ENCODE measurements at regions not wholly inside any gene's neighbourhood (a gene's known extent, or its start where the extent isn't known, plus 50 kb on each side); places are given as distances from the start of the nearest gene placed in this dataset.

DNA sequence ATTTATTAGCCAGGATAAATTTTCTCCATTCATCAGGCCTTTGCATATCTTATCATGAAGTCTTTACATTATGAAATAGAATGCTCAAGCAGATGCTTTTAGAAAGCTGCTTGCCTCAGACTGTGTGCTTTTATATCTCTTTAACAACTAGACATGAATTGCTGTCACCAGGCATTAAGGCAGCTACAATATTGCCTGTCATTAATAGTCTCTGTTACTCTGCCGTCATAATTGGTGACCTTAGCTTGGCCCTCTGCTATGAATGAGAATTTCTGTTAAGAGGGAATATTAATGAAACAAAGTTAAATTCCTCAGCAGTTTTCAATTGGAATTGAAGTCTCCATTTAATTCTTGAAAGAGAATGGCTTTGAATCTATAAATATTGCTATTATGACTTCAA, 266.8 kb upstream of the MIS18BP1 start:
- Mint-ChIP-seq H3K4me3 (no peak overlapping the region), H3K9me3 (no peaks in the 10 kb centered on the region), H3K27me3 (no peaks in the 10 kb centered on the region), H3K4me1 (no peaks in the 10 kb centered on the region), H3K27ac (no peak overlapping the region), H3K36me3 (ENCODE audit: low read depth) (no peaks in the 10 kb centered on the region)
- ChIA-PET CTCF (no interaction called here), POLR2A (no interaction called here)
- DNase-seq, result no peak

DNA sequence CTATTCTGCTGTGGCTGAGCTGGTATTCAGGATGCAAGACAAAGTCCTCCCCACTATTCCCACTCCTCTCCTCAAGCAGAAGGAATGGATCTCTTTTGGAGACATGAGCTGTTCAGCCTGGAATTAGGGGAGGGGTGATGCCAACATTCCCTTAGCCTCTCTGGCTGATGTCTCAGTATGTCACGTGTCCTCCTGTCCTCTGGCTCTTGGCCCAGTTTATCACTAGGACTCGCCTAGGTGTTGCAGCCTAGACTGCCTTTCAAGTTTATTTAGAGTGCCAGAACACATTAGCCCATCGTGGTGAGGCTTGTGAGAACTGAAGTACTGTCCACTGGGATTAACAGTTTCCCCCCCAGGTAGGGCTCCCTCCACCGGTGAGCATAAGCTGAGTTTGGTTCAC, 239.9 kb upstream of the MIS18BP1 start:
- no peaks in the 10 kb centered on the region for H3K27me3 Mint-ChIP-seq
- no peaks in the 10 kb centered on the region for H3K4me1 Mint-ChIP-seq
- DNase-seq, result no peak
- no peak overlapping the region for H3K4me3 Mint-ChIP-seq
- CTCF ChIA-PET, result no interaction called here
- no peaks in the 10 kb centered on the region for H3K36me3 Mint-ChIP-seq (ENCODE audit: low read depth)
- H3K27ac Mint-ChIP-seq, result no peak overlapping the region
- H3K9me3 Mint-ChIP-seq, result peaks cover 2% of the 10 kb centered on the region
- POLR2A ChIA-PET, result no interaction called here

DNA sequence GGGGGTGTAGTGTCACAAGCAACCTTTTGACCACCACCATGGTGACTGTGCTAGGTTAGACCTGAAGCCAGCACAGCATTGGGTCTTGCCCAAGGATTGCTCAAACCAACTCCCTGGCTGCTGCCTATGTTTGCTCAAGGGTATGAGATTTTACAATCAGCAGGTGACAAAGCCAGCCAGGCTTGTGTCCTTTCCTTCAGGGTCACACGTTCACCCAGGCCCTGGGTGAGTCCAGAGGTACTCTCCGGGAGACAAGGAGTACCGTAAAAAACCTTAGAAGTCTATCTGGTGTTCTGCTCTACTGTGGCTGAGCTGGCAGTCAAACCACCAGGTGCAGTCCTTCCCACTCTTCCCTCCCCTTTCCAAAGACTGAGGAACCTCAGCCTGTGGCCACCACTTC, 238.9 kb upstream of the MIS18BP1 start:
- DNase-seq, result no peak
- Mint-ChIP-seq H3K4me3 (no peak overlapping the region), H3K27me3 (no peaks in the 10 kb centered on the region), H3K4me1 (no peaks in the 10 kb centered on the region), H3K9me3 (peaks cover 7% of the 10 kb centered on the region), H3K27ac (no peak overlapping the region), H3K36me3 (ENCODE audit: low read depth) (no peaks in the 10 kb centered on the region)
- ChIA-PET POLR2A (no interaction called here), CTCF (no interaction called here)

DNA sequence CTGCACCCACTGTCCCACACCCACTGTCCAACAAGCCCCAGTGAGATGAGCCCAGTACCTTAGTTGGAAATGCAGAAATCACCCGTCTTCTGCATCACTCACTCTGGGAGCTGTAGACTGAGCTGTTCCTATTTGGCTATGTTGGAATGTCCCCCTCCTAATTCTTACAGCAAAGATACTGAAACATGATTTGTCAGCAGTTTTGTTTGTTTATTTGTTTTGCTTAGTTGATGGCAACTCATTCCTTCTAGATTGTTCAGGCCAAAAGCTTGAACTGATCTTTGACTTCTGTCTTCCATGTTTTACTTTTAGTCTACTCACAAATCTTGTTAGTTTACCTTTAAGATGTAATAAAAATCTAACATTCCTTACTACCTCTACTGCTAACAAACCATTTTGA, 233.6 kb upstream of the MIS18BP1 start:
- Mint-ChIP-seq H3K36me3 (ENCODE audit: low read depth) (no peaks in the 10 kb centered on the region), H3K27me3 (no peaks in the 10 kb centered on the region), H3K4me1 (no peaks in the 10 kb centered on the region), H3K9me3 (peaks cover 22% of the 10 kb centered on the region), H3K27ac (no peak overlapping the region), H3K4me3 (no peak overlapping the region)
- no peak for DNase-seq
- ChIA-PET POLR2A (no interaction called here), CTCF (no interaction called here)

DNA sequence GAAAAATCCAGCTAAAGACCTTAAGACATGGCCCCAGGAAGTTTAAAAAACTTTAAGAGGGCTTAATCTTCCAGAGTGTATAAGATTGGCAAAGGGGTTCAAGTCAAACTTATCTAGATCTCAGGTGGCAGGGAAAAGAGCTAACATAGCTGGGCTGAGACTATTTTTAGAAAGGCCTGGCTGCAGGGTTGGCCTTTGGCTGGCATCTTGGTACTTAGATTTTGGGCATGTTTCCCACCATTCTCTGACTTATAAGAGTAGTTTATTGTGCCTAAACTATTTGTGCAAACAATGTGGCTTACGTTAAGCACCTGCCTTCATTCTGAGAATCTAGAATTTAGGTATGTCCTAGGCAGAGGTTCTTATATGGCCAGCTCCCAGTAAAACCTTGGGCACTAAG, 214.0 kb upstream of the MIS18BP1 start:
- Mint-ChIP-seq H3K27me3 (no peaks in the 10 kb centered on the region), H3K27ac (no peak overlapping the region), H3K4me1 (no peaks in the 10 kb centered on the region), H3K9me3 (no peaks in the 10 kb centered on the region), H3K36me3 (ENCODE audit: low read depth) (no peaks in the 10 kb centered on the region), H3K4me3 (no peak overlapping the region)
- DNase-seq, result no peak
- ChIA-PET POLR2A (no interaction called here), CTCF (no interaction called here)

DNA sequence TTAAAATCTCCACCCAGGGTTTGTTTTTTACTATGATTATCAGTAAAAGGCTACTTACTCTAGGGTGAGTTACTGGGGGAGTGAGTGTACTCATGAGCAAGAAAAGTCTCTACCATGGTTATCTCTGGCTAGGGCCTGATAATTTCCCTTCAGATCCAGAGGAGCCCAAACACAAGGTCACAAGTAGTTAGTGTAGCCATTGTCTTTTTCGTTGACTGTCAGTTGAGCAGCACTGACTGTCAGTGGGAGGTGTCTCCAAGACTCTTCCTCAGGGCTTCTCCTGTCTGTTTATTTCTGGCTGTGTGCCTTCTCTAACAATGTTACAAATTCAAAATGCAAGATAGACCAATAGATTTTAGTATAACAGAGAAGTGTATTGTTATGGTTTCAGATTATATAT, 181.2 kb upstream of the MIS18BP1 start:
- Mint-ChIP-seq H3K4me1 (no peaks in the 10 kb centered on the region), H3K27ac (no peak overlapping the region), H3K9me3 (peaks cover 2% of the 10 kb centered on the region), H3K36me3 (ENCODE audit: low read depth) (no peaks in the 10 kb centered on the region), H3K27me3 (no peaks in the 10 kb centered on the region), H3K4me3 (no peak overlapping the region)
- no peak for DNase-seq
- CTCF ChIA-PET, result no interaction called here
- POLR2A ChIA-PET, result no interaction called here

DNA sequence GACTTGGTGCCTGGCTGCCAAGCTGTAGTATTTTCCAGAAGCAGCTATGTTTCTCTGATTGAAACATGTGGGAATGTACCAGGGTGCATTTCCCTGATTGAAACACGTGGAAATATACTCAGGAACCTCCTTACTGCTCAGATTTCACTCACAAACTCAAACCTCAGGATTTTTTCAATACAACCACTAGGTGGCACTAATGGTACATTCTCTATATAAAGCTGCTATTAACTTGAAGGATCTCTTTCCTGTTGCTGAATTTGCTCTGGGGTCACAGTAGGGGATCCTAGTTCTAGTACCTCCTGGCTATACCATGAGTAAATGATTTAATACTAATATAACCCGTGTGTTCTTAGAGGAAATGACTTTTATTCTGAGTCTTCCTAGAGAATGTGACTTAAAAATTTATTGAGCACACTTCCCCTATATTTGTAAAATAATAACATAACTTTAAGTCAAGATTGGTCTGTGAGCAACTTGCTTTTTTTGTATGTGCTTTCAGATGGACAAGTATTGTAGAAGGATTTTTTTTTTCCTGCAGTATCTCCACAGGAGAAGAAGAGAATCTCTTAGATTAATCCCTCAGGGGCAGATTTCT, 173.8 kb upstream of the MIS18BP1 start:
- H3K4me1 Mint-ChIP-seq, result no peaks in the 10 kb centered on the region
- no peak for DNase-seq
- no peaks in the 10 kb centered on the region for H3K27me3 Mint-ChIP-seq
- POLR2A ChIA-PET, result no interaction called here
- CTCF ChIA-PET, result no interaction called here
- H3K27ac Mint-ChIP-seq, result no peak overlapping the region
- no peak overlapping the region for H3K4me3 Mint-ChIP-seq
- H3K9me3 Mint-ChIP-seq, result no peaks in the 10 kb centered on the region
- H3K36me3 Mint-ChIP-seq (ENCODE audit: low read depth), result no peaks in the 10 kb centered on the region

DNA sequence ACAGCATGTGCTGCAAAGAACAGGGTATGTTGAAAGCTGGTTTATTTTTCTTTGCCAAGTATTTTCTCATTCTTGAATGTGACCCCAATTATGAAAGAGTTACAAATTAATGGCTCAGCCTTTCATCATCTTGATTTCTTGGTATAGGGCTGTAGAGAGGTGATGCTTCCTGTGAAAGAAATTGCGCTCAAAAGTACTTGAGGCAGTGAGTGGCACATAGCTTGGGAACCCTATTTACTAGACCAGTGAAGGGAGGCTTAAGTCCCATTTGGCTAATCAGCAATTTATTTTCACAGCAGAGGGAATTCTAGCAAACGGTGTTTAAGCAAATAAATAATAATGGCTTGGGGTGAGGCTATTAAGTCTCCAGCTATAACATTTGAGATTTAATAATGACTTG, 153.9 kb upstream of the MIS18BP1 start:
- ChIA-PET CTCF (no interaction called here), POLR2A (no interaction called here)
- H3K9me3 Mint-ChIP-seq, result peaks cover 3% of the 10 kb centered on the region
- no peaks in the 10 kb centered on the region for H3K36me3 Mint-ChIP-seq (ENCODE audit: low read depth)
- H3K27me3 Mint-ChIP-seq, result no peaks in the 10 kb centered on the region
- no peaks in the 10 kb centered on the region for H3K4me1 Mint-ChIP-seq
- no peak for DNase-seq
- H3K4me3 Mint-ChIP-seq, result no peak overlapping the region
- H3K27ac Mint-ChIP-seq, result no peak overlapping the region

DNA sequence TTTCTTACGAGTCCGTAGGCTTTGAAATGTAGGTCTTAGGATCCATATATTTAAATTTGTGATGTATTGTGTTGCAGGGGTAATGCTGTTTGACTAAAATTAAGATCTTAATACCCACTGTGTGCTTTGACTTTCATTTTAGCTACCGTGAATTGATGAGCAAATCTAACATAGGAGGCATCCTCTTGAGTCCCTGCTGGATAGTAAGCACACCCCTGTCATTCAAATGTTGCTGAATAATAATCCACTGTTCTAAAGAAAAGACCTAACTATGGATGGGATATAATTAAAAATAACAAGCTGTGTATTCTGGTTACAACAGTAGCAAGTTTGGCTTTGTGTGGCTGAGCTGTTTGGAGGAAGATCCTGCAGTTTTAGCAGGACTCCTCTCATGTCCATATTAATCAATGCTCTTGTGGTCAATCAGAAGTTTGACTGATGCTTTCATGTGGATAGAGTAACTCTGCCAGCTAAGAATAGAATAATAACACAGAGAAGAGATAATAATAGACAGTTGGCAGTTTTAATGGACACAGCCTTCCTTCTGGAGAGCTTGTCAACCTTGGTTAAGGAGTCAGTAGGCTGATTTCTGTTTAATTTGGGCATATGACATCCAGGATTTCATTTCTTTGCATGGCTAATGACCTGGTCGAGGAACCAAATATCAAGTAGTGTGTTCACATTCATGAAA, 148.1 kb upstream of the MIS18BP1 start:
- Mint-ChIP-seq H3K27ac (no peak overlapping the region), H3K27me3 (no peaks in the 10 kb centered on the region), H3K36me3 (ENCODE audit: low read depth) (no peaks in the 10 kb centered on the region), H3K4me3 (no peak overlapping the region), H3K9me3 (no peaks in the 10 kb centered on the region), H3K4me1 (no peaks in the 10 kb centered on the region)
- ChIA-PET POLR2A (no interaction called here), CTCF (no interaction called here)
- DNase-seq, result no peak

DNA sequence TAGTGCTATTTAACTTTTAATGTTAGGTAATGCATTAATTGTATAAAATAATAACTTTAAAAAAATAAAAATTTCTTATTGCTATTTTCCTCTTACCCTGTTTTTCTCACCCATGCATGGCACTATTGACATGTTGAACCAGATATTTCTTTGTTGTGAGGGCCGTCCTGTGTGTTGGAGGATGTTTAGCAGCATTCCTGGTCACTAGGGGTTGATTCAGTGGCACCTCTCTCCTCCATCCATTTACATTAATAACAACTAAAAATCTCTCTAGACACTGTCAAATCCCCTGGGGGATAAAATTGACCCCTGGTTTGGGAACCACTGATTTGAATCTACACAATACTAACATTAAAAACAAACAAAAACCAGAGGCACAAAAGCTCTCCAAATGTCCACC, 147.5 kb upstream of the MIS18BP1 start:
- no peak for DNase-seq
- ChIA-PET CTCF (no interaction called here), POLR2A (no interaction called here)
- H3K4me1 Mint-ChIP-seq, result no peaks in the 10 kb centered on the region
- no peaks in the 10 kb centered on the region for H3K27me3 Mint-ChIP-seq
- no peaks in the 10 kb centered on the region for H3K9me3 Mint-ChIP-seq
- no peak overlapping the region for H3K4me3 Mint-ChIP-seq
- no peaks in the 10 kb centered on the region for H3K36me3 Mint-ChIP-seq (ENCODE audit: low read depth)
- no peak overlapping the region for H3K27ac Mint-ChIP-seq

DNA sequence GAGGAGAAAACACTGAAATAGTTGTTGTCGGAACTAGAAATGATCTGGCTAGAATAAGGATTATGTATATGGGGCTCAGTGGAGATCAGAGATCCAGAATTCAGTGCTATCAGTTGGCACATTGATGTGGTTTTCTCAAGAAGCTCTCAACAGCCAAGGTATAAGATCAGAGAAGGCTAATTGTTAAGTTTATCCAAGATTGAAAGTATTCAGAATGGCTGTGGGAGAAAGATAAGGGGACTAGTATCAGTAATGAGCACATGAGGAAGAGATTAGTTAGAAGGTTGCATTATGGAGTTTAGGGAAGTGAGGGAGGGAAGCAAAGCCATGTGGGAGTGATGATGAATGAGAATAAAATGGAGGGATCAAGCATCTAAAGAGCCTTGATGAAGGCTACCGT, 128.1 kb upstream of the MIS18BP1 start:
- H3K4me3 Mint-ChIP-seq, result no peak overlapping the region
- CTCF ChIA-PET, result no interaction called here
- DNase-seq, result no peak
- no peaks in the 10 kb centered on the region for H3K27me3 Mint-ChIP-seq
- no peaks in the 10 kb centered on the region for H3K36me3 Mint-ChIP-seq (ENCODE audit: low read depth)
- no peaks in the 10 kb centered on the region for H3K9me3 Mint-ChIP-seq
- H3K4me1 Mint-ChIP-seq, result no peaks in the 10 kb centered on the region
- H3K27ac Mint-ChIP-seq, result no peak overlapping the region
- POLR2A ChIA-PET, result no interaction called here

DNA sequence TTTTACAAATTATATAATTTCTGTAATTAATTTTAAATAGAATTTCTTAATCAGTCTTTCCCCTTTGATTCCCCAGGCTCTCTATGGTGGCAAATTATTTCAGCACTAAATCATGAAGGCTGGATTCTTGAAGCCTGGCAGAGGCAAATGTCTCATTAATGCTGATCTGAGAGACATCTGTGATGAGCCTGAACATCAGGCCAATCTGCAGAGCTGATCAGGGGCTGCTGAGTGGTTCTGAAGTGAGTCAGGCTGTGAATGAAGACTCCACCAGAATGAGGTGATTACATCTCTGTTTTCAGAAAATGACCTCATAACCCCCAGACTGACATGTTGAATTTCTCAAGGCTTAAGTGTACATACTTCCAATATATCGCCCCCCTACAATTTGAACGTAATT, 124.2 kb upstream of the MIS18BP1 start:
- H3K4me3 Mint-ChIP-seq, result no peak overlapping the region
- no peak for DNase-seq
- H3K27ac Mint-ChIP-seq, result no peak overlapping the region
- CTCF ChIA-PET, result no interaction called here
- H3K9me3 Mint-ChIP-seq, result no peaks in the 10 kb centered on the region
- POLR2A ChIA-PET, result no interaction called here
- H3K27me3 Mint-ChIP-seq, result no peaks in the 10 kb centered on the region
- H3K36me3 Mint-ChIP-seq (ENCODE audit: low read depth), result no peaks in the 10 kb centered on the region
- no peaks in the 10 kb centered on the region for H3K4me1 Mint-ChIP-seq

DNA sequence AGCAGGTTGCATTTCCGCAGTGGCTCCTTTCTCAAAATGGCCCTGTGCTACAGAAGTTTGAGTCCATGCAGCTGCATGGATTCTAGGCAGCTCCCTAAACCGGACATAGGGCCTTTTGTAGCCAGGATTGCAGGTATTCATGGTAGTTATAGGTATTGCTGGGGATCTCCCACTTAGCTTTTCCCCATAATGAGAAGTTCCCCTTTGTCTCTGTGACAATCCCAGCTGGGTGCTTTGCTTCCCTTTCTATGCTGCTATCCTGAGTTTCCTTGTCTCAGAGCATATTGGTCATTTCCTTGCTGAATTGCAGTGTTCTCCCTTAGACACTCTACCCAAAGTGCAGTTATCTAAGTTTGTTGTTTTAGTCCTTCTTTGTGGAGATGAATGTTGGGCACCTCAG, 120.9 kb upstream of the MIS18BP1 start:
- H3K9me3 Mint-ChIP-seq, result no peaks in the 10 kb centered on the region
- H3K4me1 Mint-ChIP-seq, result no peaks in the 10 kb centered on the region
- H3K36me3 Mint-ChIP-seq (ENCODE audit: low read depth), result no peaks in the 10 kb centered on the region
- CTCF ChIA-PET, result no interaction called here
- POLR2A ChIA-PET, result no interaction called here
- no peak for DNase-seq
- H3K27ac Mint-ChIP-seq, result no peak overlapping the region
- no peak overlapping the region for H3K4me3 Mint-ChIP-seq
- no peaks in the 10 kb centered on the region for H3K27me3 Mint-ChIP-seq

DNA sequence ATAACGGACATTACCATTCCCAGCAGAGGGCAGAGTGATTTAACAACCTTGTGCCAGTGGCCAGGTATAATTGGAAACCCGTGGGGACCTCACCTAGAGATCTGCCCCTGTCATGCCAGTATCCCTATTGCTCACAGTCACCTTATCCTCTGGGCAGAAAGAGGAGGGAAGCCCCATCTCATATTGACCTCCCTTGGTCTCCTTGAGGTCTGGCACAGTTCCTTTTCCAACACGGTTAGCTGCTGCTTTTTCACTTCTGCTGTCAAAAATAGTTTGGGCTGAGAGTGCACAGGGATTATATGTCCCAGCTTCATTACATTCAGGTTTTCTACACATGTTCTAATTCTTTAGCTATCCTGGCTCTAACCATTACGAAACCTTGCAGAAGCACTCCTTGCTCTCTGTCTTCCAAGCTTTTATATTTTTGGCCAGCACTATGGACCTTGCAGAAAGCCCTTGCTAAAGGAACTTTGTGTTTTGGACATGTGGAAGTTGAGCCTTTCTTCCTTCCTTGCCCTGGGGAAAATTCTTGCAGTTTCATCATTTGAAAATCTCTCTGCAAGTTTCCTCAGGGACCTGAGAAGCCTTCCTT, 111.7 kb upstream of the MIS18BP1 start:
- no peak for DNase-seq
- Mint-ChIP-seq H3K27me3 (no peaks in the 10 kb centered on the region), H3K27ac (no peak overlapping the region), H3K4me1 (no peaks in the 10 kb centered on the region), H3K36me3 (ENCODE audit: low read depth) (no peaks in the 10 kb centered on the region), H3K4me3 (no peak overlapping the region), H3K9me3 (no peaks in the 10 kb centered on the region)
- ChIA-PET POLR2A (no interaction called here), CTCF (no interaction called here)

All from activated CD4-positive, alpha-beta memory T cell treated with anti-CD3 and anti-CD28 coated beads, Interleukin-2, amount 10 ng/mL, durations not matched to agents 7 days and 5 days (primary cell).